Breast epithelium (tissue), 3 donors: ENCODE measurements at regions not wholly inside any gene's neighbourhood (a gene's known extent, or its start where the extent isn't known, plus 50 kb on each side); places are given as distances from the start of the nearest gene placed in this dataset.

Experiments used
- CTCF ChIP-seq, 3 donors: fragments of 450-650 bp; IDR thresholded peaks; one replicate each; pipeline ENCODE4 v1.5.1; 2016 to 2017; ENCODE audit warnings: antibody characterized with exemption in 3 of 3, mild to moderate bottlenecking in 3 of 3, moderate library complexity in 3 of 3
- POLR2A ChIP-seq: fragments of 450-650 bp; IDR thresholded peaks from one replicate; pipeline ENCODE4 v1.6.1; 2016; ENCODE audit warnings: antibody characterized with exemption, mild to moderate bottlenecking, moderate library complexity

- TF ChIP-seq POLR2A, result no peak
- no peak for TF ChIP-seq CTCF (IDR thresholded peaks at IDR 0.05)
These were observed 747.2 kb upstream of the MAN1A1 start for GRCh38 chr6:120096696-120097260.
